ENCODE measurements at regions not wholly inside any gene's neighbourhood (a gene's known extent, or its start where the extent isn't known, plus 50 kb on each side); places are given as distances from the start of the nearest gene placed in this dataset.

DNA sequence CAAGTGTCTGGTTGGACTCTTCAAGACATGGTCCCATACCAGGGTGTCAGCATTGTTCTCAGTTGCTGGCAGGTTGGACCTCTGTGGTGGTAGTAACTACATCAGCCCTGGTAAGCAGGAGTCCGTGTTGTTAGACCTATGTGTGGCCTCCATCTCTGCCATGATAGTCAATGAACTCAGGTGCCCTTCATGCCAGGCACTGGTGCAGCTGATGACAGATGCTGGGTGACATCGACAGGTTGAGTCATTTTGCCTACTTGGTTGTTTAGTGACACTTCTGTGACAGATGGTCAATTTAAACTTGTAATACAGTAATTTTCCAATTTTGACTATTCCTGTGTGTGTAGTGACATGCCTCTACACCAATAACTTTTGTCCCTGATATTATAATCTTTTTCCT lies 189.7 kb downstream of the SP3 start (continued):
- no peak for TF ChIP-seq PRDM10 (CRISPR knock-in tag; IDR thresholded peaks at IDR 0.05; ENCODE audit: low read depth)

- CTCF ChIA-PET (ENCODE audit: low intra/inter-chr PET ratio, low total read pairs) = no interaction called here
- TF ChIP-seq NR2C2 (CRISPR knock-in tag; IDR thresholded peaks at IDR 0.05; ENCODE audit: borderline replicate concordance) (no peak), CAMTA2 (CRISPR knock-in tag; IDR thresholded peaks at IDR 0.05; ENCODE audit: borderline replicate concordance) (no peak), ZMAT5 (CRISPR knock-in tag; IDR thresholded peaks at IDR 0.05; ENCODE audit: borderline replicate concordance, low read depth) (no peak), CC2D1A (CRISPR knock-in tag; IDR thresholded peaks at IDR 0.05) (no peak), ZBTB20 (CRISPR knock-in tag; IDR thresholded peaks at IDR 0.05; ENCODE audit: borderline replicate concordance, low read depth) (no peak), SRSF9 (IDR thresholded peaks at IDR 0.05; ENCODE audit: borderline replicate concordance, insufficient read depth, low read depth, low read length, poor library complexity, severe bottlenecking) (no peak), KDM1A (CRISPR knock-in tag; IDR thresholded peaks at IDR 0.05) (no peak), CENPT (CRISPR knock-in tag; IDR thresholded peaks at IDR 0.05; ENCODE audit: low read depth) (no peak), CBFB (CRISPR knock-in tag; IDR thresholded peaks at IDR 0.05) (no peak)
- TF ChIP-seq, protein P1, sequence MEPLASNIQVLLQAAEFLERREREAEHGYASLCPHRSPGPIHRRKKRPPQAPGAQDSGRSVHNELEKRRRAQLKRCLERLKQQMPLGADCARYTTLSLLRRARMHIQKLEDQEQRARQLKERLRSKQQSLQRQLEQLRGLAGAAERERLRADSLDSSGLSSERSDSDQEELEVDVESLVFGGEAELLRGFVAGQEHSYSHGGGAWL (CRISPR knock-in tag; IDR thresholded peaks at IDR 0.05) = no peak
- TF ChIP-seq, protein P2, sequence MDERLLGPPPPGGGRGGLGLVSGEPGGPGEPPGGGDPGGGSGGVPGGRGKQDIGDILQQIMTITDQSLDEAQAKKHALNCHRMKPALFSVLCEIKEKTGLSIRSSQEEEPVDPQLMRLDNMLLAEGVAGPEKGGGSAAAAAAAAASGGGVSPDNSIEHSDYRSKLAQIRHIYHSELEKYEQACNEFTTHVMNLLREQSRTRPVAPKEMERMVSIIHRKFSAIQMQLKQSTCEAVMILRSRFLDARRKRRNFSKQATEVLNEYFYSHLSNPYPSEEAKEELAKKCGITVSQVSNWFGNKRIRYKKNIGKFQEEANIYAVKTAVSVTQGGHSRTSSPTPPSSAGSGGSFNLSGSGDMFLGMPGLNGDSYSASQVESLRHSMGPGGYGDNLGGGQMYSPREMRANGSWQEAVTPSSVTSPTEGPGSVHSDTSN (CRISPR knock-in tag; IDR thresholded peaks at IDR 0.05) = no peak
- Histone ChIP-seq H3K9ac (ENCODE audit: insufficient read depth, low read depth, low read length) (no peak overlapping the region), H3K9me3 (ENCODE audit: low read length) (no peaks in the 10 kb centered on the region), H3K36me3 (replicated peaks in 1 of 2; ENCODE audit: control insufficient read depth in 1 of 2, insufficient read depth in 2 of 2, low read length in 2 of 2) (no peaks in the 10 kb centered on the region), H3K4me1 (ENCODE audit: insufficient read depth, low read length) (no peaks in the 10 kb centered on the region), H2AFZ (ENCODE audit: low read length) (no peak overlapping the region), H3K79me2 (ENCODE audit: insufficient read depth, low read length) (no peaks in the 10 kb centered on the region), H3K27ac (ENCODE audit: extremely low read length, insufficient read depth, low read length) (no peak overlapping the region), H4K20me1 (ENCODE audit: insufficient read depth, low read length) (no peaks in the 10 kb centered on the region), H3K4me3 (replicated peaks in 1 of 3; ENCODE audit: insufficient read depth in 1 of 3, low read depth in 2 of 3, low read length in 3 of 3) (no peak overlapping the region), H3K27me3 (ENCODE audit: control insufficient read depth in 1 of 2, insufficient read depth in 2 of 2, low read length in 2 of 2) (peaks cover 0 to 17% of the 10 kb centered on the region in 2 experiments; a peak in 3 of 5 replicates), H3K4me2 (ENCODE audit: low read depth, low read length) (no peak overlapping the region)
- intact Hi-C loops (cut with micrococcal nuclease; ENCODE audit: unreplicated experiment) = no loop called here
- 2% methylated on average over 4 of the region's 4 CpGs for WGBS (ENCODE audit: low lambda C conversion rate)
- BruUV-seq (replicated peaks) = no TSS peak
- POLR2A ChIA-PET = no interaction called here
- DNase-seq (ENCODE audit: low spot score) (no peak), ATAC-seq (no peak), FAIRE-seq (no peak)
- in situ Hi-C loops (cut with HindIII; ENCODE audit: extremely low pct_ligation_motif_present, low pct_unique_long_range_greater_than_20kb) = no loop called here
These were observed 182.5 kb downstream of the SP3 start for GRCh38 chr2:173782681-173783080.

Measured in HepG2 (cell line).